ENCODE measurements at regions not wholly inside any gene's neighbourhood (a gene's known extent, or its start where the extent isn't known, plus 50 kb on each side); places are given as distances from the start of the nearest gene placed in this dataset.
"Not testable (repeated sequence)": the region's sequence is repeated elsewhere in the genome, so short reads cannot be mapped to it uniquely, and the experiment has no call there.

DNA sequence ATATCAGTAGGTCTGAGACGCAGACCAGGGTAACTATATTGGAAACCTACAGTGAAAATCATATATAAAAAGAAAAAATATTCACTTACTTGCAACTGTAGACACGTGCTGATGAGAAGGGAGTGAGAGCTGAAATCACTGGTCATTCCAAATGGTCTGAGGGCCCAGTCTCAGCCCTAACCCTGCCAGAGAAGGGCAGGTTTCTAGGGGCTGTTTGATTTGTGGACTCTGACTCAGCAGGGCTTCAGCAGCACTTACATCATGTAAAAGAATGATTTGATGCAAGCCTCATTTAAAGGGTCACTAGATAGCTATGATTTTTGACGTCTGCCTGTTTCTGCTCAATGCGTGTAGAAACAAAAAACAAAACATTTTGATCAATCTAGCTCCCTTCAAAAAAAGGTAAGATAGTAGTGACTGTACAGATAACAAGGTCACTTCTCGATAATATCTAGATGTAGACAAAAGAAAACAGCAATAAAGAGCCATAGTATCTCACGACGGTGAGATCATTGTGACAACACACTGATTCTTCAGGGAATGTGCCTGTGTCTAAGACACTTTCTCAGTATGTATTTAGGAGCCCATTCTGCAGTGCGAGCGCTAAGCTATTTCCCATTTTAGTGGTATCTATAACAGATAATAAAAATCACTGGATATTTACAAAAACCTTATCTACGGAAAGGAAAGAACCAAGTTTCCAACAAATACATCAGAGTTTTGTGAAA, 307.2 kb downstream of the HIVEP2 start:
- no peak for DNase-seq

DNA sequence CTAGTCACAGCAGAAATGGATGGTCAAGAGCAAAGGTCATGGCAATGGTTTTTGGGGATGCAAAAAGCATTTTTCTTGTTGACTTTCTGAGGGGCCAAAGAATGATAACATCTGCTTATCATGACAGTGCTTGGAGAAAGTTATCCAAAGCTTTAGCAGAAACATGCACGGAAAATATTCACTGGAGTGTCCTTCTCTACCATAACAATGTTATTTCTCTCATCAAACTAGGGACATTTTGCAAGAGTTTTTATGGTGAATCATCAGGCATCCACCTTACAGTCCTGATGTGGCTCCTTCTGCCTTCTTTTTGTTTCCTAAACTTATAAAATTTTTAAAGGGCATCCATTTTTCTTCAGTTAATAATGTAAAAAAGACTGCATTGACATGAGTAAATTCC, 302.3 kb downstream of the HIVEP2 start:
- DNase-seq: no peak

DNA sequence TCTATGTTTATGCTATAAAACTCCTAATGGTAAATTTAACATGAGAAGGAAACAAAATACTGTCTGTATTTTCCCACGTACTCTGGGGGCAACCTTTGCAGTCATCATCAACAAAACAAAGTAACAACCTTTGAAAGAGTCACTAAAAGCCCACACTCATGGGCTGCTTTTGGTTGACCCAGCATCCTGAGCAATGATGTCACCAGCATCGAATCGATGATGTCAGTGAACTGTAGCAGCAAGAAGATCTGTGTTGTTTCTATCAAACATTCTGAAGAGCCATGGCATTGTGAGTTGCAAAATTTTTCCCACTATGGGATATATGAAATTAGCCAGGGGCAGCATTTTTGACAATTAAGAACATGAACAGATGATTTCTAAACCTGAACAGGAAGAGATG, 300.1 kb downstream of the HIVEP2 start:
- no peak for DNase-seq

DNA sequence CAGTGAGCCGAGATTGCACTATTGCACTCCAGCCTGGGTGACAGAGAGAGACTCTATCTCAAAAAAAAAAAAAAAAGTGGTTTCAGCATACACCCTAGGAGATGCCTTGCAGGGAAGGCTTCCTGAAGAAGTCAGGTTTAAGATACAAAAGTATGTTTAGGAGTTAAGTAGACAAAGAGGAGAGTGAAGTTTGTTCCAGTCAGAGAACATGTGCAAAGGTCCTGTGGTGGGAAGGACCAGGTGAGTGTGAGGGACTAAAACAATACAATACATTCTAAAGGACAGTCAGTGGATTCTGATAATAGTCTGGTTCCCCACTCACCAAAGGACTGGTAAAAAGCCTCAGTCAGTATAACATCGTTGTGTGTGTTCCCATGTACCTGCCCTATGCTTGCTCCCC, 299.3 kb downstream of the HIVEP2 start:
- no peak for DNase-seq

DNA sequence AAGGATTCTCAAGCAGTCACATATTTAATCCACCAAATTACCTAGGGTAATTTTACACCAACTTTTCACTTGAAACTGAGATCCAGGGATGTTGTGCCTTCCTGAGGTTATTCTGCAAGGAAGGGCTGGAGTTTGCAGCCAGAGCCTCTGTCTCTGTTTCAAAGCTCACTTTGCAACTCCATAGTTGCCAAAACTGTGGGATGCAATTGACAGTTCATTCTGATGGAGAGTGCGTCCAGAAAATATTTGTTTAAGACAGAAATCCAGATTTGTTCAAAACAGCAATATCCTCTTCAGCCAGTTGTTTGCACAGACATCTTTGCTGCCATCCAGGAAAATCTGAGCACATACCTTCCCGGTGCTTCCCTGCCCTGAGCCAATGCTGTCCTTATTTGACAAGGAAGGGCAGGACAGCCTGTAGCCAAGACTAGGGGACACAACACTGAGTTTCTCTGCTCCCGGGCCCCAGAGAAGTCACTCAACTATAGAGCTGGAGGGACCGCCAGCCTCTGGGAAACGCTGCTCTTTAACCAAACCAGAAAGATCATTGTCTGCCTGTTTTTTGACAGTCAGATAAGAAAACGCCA, 297.4 kb downstream of the HIVEP2 start:
- no peak for DNase-seq

DNA sequence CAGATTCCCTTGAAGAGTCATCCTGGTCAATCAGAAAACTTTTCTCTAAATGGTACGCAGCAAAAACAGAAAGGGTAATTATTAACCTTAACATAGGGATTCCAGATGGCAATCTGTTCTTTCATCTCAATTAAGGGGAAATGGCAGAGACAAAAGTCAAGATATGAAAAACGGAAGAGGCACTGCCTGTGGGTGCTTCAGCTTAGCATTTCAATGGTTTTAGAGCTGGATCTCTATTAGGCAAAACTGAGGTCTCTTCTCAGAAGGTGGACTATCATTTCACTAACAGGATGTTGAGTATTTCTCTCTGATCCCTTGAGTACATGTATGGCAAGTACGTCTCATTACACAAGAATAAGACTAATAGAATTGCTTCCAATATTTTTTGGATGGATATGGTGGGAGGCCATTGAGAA, 296.9 kb downstream of the HIVEP2 start:
- no peak for DNase-seq

DNA sequence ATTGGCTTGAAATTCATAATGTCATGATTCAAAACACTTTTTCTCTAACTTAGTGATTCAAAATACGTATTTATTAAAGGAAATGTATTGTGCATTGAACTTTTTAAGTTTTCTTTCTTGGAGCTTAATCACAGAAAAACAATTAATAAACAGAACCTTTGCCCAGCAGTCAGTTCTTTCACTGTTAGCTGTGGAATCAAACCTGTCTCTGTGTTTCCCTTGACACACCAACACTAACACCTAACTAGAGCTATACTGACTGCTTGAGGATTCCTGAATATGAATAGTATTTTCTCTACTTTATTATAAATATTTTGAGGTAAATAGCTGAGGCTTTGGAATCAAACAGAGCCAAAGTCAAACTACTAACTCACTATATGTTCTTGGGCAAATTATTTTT, 296.4 kb downstream of the HIVEP2 start:
- DNase-seq: no peak

DNA sequence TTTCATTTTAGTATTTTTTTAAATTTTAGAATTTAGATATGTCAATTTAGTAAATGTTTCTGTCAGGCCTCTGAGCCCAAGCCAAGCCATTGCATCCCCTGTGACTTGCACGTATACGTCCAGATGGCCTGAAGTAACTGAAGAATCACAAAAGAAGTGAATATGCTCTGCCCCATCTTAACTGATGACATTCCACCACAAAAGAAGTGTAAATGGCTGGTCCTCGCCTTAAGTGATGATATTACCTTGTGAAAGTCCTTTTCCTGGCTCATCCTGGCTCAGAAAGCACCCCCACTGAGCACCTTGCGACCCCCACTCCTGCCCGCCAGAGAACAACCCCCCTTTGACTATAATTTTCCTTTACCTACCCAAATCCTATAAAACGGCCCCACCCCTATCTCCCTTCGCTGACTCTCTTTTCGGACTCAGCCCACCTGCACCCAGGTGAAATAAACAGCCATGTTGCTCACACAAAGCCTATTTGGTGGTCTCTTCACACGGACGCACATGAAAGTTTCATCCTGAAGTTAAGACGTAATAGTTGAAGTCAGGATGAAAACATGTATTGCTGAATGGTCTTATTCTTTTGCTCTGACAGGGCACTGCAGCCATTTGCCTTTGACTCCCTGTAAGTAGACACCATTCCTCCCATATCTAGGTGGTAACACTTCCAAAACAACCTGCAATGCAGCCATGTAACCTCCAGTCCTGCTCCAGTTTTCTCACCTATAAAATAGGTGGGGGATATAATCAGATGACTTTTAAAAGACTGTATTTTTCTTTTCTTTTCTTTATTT, 295.3 kb downstream of the HIVEP2 start:
- not testable (repeated sequence) for DNase-seq

DNA sequence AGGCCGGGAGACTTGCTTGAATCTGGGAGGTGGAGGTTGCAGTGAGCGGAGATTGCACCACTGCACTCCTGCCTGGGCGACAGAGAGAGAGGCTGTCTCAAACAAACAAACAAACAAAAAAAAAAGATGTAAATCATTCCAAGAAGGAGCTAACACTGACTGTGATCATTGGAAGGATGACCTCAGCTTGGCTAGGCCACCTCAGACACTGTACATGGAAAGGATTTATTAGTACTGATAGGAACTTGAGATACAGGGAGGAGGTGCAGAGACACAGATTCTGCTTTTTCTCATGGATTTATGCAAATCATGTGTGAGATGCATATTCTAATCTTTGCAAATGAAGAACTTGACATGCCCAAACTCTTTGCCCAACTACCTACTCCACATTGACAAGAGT, 293.6 kb downstream of the HIVEP2 start:
- DNase-seq: no peak

DNA sequence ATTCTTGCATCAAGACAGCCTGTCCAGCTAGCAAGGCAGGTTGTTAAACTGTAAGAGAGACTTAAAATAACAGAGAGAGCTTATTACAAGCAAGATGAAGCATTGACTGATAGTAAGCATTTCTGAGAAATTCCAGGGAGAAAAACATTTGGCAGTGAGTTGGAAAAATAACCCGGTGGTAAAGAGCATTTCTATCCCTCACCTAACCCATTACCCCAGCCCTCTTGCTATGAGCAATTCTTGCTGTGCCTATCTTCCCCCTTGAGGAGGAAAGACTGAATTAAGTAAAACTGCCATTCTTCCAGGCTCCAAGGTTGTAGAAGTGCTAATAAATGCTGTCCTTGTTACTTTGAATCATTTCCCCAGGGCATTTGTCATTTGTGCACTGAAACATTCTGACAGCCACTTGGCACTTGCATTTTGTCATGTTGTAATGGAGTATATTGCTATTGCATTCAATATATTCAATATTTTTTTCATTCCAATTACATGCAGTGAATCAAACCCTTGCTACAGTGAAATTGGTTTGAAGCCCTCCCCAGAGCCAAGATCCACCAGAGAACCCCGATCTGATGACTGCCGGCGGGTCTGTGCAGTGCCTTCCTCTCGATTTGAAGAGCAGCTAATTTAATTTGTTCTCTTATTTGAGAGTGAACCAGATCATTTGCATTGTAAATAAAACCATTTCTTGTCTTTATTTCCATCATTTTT, 291.1 kb downstream of the HIVEP2 start:
- DNase-seq: no peak

DNA sequence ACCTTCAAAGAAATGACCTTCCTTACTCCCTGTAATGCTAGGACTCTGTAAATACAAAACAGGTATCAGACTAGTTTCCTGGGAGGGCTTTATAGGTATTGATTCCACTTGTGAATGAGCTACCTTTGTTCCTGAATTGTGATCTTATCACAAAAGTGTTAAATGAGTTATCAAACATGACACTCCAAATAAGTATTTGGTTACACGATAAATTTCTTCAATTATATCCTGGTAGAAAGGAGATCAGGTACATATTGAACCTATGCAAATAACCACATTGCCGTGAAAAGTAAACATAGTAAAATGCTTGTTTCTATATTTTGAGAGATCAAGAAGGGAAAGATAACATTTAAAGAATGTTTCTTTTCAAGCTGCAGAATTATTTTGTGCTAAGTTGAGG, 285.3 kb downstream of the HIVEP2 start:
- DNase-seq: no peak

DNA sequence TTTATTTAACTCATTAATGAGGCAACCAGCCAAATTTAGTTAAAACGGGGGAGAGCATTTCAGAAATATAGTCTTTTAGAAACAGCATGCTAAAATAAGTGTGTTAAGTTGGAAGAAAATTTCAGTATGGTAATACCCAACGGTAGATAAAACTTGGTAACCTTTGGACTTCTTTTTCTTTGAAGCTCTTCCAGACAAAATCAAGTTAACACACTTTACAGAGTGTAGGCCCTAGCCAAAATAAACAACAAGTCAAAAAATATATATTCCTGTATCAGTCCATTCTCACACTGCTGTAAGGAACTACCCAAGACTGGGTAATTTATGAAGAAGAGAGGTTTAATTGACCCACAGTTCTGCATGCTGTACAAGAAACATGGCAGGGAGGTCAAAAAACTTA, 279.6 kb downstream of the HIVEP2 start:
- DNase-seq: no peak

DNA sequence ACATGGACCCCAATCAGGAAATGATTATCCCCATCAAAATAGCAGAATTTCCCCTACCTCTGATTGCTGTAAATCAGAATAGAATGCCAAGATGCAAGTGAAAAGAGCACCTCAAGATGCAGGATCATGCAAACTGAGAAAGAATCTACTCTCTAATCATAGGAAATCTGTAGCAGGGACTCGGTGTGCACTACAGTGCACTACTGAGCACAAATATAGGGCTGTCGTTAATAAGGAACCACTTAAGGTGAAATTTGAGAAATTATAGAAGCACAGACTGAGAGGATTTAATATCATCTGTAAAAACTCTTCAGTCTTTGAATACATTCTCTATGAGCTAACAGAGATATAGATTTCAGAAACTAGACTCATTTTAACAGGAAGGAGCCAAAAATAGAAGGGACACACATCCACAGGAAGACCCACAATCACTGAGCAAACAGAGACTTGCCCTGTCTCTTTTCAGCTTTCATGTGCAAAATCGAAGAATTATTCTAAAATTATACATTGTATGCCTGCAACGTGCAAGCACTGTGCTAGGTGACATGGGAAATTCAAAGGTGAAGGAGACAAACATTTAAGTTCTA, 278.3 kb downstream of the HIVEP2 start:
- DNase-seq: no peak

DNA sequence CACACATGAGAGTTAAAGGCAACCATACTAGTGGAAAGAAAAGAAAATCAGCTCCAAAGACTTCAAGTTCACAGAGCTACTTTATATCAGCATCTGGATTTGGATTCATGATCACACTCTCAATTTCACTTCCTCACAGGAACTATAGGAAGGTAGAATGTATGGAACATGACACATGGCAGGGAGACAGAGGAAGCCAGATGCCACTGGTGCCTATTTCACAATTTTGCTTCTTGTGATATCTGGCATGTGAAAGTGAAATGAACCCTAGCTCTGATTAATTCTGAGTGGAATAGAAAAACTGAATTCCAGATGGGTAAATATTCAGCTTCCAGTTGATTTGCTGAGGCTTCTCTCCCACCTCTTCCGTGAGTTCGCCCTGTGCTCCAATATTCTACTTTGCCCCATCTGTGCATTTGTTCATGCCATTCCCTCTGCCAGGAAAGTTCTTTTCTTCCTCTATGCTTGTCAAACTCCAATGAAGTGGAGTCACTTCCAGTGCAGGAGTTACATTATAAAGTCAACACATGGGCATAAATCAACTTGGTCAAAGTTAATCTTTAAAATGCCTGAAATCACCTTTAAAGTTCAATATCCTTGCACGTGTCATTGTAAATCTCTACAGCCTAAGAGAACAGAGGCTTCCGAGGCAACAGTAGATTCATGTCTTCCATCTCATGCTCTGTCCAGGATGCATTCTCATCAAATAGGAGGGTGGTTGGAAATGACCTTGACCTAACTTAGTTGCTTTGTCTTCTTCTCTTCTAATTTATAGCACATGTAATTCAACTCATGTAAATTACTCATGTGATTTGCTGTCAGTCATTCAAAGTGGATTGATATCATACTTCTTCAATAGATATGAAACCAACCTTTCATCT, 275.3 kb downstream of the HIVEP2 start:
- no peak for DNase-seq

DNA sequence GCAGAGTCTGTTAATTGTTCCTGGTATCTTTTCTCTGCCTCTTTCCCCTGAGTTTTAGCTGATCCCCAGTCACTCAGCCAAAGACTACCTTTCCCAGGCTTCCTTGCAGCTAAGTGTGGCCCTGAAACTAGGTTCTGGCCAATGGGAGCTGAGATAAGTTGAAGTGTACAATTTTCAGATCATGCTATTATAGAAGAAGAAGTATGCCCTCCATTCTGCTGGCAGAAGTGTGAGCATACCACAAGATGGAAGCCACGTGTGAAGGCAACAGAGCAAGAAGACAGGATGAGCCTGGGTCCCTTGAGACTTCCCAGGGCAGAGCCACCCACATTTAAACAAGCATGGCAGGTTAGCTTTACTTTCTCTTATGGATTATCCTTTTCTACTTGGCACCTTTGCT, 273.2 kb downstream of the HIVEP2 start:
- no peak for DNase-seq

DNA sequence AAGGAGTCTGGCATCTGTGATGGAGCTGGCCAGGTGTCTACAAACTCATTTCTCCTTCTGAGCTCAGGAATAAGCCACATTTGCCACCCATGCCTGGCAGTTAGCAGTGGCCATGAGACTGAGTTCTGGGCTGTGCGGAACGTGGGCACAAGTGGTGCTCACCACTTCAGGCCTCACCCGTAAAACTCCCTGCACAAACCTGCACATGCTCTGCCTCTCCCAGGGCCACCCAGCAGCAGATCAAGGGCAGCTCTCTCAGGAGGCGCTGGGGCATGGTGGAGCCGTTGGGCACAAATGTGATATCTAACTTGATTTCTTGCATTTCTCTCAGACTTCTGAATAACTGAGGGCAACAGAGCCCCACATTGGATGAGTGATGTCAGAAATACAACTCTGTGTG, 269.5 kb downstream of the HIVEP2 start:
- no peak for DNase-seq

DNA sequence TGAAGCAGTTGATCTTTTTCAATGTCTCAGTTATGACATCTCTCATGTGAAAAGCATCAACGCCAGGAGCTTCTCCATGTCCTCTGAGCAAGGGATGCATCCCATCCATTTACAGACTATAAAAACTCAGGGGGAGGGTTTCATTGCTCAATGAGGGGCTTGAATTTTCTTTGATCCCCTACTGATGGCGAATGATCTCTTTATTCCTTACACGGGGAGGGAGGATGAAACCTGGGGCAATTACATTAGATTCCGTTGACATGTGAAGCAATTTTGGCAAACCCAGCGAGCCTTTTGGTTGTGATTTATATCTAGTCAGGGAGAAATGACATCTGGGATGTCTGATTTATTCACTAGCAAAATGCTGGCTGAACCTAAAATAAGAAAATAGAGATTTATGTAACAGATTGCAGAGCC, 268.9 kb downstream of the HIVEP2 start:
- DNase-seq: no peak

DNA sequence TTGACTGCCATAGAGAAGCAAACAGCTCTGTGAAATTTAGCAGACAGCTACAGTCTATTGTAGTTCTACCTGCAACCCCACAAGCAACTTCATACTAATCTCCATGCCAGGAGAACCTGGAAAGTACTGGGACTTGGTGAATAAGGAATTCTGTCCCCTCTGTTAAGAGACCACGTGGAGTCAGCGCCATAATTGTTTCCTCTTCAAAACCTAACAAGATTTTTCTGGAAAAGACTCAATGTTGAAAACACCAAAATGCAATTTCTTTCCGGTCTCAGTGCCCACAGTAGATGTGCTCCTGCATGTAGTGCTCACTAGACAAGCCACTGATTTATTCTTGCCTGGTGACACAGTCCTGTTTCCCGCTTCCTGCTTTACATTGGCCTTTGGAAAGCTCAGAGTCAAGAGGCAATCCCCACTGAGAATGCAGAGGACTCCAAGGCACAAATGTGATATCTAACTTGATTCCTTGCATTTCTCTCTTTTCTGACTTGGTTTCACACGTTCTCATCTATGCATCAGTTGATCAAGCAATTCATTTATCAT, 268.3 kb downstream of the HIVEP2 start:
- DNase-seq: no peak

DNA sequence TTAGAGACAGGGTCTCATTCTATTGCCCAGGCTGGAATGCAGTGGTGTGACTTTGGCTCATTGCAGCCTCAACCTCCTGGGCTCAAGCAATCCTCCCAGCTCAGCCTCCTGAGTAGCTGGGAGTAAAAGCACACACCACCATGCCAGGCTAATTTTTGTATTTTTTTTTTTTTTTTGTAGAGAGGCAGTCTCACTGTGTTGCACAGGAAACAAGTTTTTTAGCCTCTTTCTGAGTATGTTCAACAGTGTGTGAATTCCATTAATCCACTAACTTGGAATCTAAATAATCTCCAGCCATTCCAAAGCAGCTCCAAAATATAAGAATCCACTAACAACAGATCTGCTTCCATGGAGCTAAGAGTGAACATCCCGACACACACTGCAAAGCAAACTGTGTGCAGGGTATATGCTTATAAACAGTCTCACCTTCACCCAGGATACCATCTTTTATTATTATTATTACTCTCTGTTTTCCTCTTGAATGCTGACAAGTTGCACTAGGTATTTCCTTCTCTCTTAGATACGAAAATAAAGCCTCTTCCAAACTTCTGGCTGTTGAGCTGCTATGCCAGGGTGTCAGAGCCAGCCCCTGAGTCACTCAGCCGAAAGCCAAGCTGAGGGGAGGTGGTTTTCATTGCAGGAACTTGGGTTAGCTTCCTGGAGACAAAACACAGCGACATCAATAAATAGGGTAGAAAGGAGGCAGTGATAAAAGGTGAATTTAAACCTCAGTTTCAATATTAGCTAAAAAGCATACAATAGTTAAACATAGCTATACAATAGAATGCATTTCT, 264.9 kb downstream of the HIVEP2 start:
- no peak for DNase-seq

DNA sequence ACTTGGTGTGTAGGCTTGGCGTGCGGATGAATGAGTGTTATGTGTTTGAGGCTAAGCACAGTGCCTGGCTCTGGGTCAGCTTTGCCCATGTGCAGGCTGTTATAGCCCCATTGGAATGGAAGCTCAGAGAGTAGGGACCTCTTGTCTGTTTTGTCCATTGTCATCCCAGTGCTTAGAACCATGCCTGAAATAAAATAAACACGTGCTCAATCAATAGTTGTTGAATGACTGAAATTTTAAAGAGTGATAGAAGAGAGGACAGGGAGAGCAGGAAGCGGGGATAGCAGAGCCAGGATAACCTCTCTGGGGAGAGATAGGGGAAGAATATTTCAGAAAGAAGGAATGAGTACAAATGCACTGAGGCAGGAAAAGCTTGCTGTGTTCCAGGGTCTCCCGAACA, 263.9 kb downstream of the HIVEP2 start:
- DNase-seq: no peak

DNA sequence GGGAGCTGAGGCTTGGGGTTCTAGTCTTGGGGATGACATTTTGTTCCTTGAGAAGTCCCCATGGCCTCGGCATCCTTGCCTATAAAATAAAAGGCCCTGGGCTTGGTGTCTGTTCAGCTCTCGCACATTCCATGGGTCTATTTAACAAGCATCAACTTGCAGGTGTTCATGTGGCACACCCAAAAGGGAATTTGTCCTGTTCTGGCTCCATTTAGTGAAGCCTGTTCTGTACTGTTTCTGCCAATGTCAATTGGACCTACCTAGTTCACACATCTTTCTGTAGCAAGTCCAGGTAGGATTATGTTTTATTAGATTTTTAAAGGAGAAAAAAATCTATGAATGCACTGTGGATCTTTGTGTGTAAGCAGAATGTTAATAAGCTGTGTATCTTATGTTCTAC, 262.0 kb downstream of the HIVEP2 start:
- DNase-seq: no peak
